Stimulated activated CD8-positive, alpha-beta memory T cell treated with anti-CD3 and anti-CD28 coated beads, Interleukin-7, amount 100 ng/mL, for 1 hour (primary cell): ENCODE measurements at regions not wholly inside any gene's neighbourhood (a gene's known extent, or its start where the extent isn't known, plus 50 kb on each side); places are given as distances from the start of the nearest gene placed in this dataset.
"Not testable (repeated sequence)": the region's sequence is repeated elsewhere in the genome, so short reads cannot be mapped to it uniquely, and the experiment has no call there.

ENCODE experiments used
- DNase-seq, 2 donors: peaks; one replicate each; pipeline ENCODE4 v3.0.0-alpha.2; 2020; ENCODE audit warnings: low read depth in 2 of 2

DNA sequence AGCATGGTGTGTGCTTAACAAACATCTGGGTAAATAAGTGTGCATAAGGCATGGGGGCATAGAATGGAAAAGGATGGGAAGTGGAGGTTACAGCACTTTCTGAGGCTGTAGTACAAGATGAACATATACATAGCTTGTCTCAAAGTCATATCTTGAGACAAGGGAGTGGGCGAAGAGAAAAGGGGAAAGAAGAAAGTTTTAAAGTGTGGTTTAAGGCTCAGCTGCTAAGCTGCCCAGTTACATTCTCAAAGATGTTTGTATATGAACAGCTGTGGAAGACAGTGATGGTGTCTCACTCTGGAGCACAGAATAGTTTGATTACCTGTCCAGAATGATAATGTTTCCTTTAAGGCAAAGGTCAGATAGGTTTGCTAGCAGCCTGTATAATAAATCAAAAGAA, 61.9 kb upstream of the LANCL2 start:
- DNase-seq = no peak

DNA sequence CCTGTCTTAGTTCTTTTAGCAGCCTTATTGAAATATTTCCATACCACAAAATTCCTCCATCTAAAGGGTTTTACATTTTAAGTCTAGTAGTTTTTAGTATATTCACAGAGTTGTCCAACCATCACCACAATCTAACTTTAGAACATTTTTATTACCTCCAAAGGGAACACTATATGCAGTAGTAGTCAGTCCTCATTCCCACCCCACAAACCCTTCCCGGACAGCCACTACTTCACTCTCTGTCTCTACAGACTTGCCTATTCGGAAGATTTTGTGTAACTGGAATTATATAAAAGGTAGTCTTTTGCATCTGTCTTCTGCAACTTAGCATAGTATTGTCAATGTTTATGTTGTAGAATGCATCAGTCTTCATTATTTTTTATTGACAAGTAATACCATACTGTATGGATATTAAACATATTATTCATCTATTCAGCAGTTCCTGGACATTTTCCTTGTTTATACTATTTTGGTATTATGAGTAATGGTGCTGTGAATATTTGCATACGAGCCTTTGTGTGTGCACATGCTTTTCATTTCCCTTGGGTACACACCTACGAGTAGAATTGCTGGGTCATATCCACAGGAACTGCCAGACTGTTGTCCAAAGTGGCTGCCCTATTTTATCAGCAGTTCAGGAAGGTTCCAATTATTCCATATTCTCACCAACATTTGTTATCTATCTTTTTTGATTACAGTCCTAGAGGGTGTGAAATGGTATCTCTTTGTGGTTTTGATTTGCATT, 60.9 kb upstream of the LANCL2 start:
- no peak for DNase-seq

DNA sequence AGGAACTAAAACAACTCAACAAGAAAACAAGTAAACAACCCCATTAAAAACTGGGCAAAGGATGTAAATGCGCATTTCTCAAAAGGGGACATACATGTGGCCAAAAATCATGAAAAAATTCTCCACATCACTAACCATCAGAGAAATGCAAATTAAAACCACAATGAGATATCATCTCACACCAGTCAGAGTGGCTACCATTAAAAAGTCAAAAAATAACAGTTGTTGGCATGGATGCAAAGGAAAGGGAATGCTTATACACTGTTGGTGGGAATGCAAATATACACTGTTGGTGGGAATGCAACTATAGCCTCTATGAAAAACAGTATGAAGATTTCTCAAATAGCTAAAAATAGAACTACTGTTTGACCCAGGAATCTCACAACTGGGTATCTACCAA, 60.0 kb upstream of the LANCL2 start:
- no peak for DNase-seq

DNA sequence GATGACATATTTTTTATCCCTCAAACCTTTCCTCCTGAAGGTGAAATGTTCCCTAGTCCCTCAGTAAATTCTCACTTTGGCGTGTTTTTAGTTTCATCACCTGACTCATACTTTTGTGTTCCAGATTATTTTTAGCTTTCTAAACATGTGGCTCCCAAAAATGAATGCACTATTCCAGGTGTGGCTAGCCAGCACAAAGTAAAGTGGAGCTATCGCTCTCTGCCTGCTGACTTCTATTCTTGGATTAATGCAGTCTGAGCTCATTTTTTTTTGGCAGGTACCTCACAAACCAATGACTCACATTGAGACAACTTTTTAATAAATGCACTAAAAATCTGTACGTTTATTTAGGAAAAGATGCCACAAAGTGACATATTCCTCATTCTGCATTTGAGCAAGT, 58.8 kb upstream of the LANCL2 start:
- no peak for DNase-seq

DNA sequence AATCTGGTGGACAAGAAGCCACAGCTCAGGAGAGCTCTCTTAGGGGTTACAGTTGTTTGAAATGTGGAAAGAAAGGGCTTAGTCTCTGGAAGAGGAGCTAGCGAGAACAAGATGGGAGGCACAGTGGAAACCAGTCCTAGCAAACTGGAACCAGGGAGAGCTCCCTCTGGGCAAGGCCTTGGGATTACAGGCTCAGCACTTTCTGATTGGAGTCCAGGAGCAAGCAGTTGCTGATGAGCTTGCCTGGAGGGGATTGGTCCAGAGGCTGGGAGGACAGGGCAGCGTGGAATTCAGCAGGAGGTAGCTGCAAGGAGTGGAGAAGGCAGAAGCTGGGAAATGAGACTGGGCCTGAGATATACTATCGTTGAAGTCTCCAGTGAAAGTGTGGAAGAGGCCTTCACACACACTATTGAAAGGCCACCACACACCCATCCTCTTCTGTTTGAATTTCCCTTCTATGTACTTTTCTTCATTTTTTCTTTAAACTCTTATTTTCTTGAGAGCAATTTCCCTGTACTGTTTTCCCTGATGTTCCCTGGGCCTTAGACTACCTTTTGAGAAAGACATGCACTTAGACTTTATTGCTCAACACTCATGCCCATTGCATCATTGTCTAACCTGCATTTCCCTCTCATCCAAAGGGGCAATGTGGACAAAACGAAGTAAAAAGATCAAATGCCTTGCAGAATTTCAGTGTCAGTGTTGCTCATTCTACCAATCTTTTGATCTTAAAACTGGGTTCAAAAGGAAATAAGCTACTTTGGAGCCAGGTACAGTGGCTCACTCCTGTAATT, 57.8 kb upstream of the LANCL2 start:
- DNase-seq = no peak

DNA sequence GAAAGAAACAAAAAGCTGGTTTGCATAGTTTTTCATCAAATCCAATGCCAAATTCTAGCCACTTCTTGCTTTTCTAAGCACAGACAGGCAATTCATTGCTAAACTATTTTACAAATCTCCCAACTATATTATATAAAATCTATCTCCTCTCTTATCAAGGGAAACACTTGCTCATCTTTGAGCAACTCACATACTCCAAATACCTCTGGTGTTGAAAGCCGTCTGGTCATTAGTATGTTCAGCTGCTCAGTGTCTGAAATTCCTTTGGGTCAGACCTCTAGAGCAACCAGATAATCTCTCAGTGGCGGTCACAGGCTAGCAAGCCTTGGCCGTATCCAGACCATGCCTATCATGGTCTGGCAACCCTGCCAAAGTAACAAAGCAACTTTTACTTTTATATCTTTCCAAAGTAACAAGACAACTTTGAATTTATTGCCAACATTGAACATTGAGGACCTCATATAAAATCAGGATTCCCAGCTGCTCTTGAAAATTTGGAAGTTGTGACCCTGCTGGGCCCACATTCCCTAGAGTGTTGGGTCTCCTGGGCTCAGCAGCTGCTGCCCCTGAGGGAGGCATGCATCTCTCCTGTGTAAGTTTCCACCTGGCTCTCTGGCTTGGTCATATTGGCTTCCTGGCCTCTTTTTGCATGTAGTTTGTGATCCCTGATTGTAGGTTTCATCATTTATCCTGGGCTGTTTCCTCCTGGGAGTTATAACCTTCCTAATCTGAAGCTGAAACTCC, 56.8 kb upstream of the LANCL2 start:
- no peak for DNase-seq

DNA sequence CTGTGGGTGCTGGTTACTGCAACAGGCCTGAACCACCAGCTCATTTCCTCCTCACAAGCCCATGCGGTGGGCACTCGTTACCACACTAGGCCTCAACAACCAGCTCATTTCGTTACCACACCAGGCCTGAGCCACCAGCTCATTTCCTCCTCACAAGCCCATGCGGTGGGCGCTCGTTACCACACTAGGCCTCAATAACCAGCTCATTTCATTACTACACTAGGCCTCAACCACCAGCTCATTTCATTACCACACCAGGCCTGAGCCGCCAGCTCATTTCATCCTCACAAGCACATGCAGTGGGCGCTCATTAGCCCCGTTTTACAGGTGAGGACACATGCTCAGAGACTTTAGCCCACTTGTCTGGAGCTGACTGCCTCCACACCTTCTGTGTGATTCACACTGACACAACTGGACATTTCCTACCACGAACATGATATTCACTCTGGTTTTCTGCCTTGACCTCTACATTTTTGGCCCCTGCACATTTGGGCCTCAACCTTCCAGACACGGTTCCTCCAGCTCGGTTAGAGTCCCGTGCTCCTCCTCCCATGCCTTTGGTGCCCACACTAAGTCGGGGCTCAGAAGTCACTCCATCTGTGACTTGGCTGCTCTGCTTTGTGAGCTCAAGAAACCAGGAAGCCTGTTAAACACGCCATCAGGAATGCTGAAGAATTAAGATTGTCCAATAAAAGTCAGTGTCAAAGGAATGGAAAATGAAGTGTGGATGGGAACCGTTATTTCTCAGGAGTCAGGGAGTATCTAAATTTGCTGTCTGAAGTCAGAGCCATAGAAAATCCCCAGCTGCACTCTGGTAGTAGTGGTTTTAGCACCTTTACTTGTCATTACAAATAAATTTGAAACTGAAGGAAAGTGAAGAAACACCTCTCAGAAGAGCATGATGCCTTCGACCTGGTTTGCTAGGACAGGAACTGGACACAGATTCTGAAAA, 55.8 kb upstream of the LANCL2 start:
- peak; percentile 20 to 33 for DNase-seq

DNA sequence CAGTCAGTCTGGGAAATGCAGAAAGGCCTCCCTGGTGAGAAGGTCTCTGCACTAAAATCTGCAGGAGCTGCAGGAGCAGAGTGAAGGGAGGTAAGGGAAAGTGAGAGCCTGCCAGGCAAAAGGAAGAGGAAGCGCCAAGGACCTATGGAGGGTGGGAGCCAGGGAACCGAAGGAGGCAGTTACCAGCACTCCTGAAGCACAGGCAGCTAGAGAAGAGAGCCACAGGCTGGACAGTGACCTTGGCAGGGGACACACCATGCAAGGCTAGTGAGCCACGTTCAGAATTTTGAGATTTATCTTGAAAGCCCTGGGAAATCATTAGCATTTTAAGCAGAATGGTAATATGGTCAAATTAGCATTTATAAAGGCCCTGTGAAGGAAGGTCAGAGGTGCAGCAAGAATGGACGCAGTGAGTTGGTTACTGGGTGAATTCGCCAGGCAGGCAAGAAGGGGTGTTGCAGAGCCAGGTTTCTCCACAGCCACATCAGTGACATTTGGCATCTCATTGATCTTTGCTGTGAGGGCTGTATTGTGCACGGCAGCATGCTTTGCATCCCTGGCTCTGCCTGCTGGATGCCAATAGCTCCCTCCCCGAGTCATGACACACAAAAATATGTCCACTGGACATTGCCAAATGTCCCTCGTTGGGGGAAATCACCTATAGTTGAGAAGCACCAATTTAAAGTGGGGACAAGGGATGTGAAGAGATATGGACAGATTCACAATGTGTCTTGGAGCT, 54.7 kb upstream of the LANCL2 start:
- no peak for DNase-seq

DNA sequence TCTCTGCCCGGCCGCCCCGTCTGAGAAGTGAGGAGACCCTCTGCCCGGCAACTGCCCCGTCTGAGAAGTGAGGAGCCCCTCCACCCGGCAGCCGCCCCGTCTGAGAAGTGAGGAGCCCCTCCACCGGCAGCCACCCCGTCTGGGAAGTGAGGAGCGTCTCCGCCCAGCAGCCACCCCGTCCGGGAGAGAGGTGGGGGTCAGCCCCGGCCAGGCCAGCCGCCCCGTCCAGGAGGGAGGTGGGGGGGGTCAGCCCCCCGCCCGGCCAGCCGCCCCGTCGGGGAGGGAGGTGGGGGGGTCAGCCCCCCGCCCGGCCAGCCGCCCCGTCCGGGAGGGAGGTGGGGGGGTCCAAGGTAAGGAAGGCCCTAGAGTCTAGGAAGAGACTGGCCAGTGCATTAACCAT, 53.2 kb upstream of the LANCL2 start:
- DNase-seq = not testable (repeated sequence)

DNA sequence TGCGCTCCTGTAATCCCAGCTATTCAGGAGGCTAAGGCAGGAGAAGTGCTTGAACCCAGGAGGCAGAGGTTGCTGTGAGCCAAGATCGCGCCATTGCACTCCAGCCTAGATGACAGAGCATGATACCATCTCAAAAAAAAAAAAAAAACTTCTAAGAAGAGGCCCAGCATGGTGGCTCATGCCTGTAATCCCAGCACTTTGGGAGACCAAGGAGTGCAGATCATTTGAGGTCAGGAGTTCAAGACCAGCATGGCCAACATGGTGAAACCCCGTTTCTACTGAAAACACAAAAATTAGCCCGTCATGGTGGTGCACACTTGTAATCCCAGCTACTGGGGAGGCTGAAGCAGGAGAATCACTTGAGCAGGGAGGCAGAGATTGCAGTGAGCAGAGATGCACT, 51.5 kb upstream of the LANCL2 start:
- not testable (repeated sequence) for DNase-seq

DNA sequence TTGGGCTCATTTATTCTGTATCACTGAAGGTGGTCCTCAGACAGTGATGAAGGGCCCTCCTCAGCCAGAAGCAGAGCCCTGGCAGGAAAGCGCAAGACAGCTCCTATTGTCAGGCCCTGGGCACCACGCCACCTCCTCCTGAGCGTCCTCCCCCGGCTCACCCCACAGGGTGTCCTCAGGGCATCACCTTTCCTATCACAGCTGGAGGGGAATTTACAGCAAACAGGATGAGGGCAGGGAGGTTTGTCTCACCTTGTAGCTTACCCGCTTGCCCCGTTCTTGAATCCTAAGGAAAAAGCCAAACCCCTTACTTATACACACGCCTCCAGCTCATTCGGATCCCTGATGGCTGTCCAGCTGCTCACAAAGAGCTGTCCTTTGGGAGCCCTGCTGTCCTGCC, 50.2 kb upstream of the LANCL2 start:
- DNase-seq = no peak
